ENCODE measurements at regions not wholly inside any gene's neighbourhood (a gene's known extent, or its start where the extent isn't known, plus 50 kb on each side); places are given as distances from the start of the nearest gene placed in this dataset.

DNA sequence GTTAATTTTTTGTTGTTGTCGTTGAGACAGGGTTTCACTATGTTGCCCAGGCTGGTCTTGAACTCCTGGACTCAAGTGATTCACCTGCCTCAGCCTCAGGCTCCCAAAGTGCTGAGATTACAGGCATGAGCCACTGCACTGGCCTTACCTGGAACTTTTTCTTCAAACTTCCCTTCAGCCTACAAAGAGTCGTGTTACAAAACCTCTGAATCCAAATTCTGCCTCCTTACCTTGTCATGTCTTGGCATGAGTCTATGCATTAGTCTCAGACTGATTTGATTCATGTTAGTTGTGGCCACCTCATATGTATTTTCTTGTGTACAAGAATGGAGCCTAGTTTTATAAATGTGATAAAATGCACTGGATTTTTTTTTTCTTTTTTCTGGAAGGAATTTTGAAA lies 172.1 kb downstream of the PRL start:
- TF ChIP-seq, protein P1, sequence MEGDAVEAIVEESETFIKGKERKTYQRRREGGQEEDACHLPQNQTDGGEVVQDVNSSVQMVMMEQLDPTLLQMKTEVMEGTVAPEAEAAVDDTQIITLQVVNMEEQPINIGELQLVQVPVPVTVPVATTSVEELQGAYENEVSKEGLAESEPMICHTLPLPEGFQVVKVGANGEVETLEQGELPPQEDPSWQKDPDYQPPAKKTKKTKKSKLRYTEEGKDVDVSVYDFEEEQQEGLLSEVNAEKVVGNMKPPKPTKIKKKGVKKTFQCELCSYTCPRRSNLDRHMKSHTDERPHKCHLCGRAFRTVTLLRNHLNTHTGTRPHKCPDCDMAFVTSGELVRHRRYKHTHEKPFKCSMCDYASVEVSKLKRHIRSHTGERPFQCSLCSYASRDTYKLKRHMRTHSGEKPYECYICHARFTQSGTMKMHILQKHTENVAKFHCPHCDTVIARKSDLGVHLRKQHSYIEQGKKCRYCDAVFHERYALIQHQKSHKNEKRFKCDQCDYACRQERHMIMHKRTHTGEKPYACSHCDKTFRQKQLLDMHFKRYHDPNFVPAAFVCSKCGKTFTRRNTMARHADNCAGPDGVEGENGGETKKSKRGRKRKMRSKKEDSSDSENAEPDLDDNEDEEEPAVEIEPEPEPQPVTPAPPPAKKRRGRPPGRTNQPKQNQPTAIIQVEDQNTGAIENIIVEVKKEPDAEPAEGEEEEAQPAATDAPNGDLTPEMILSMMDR (IDR thresholded peaks at IDR 0.05) = no peak
- no peak for TF ChIP-seq POLR2A (IDR thresholded peaks at IDR 0.05)

Measured in heart left ventricle (tissue), 13 donors.